Spleen (tissue), 11 donors: ENCODE measurements at regions not wholly inside any gene's neighbourhood (a gene's known extent, or its start where the extent isn't known, plus 50 kb on each side); places are given as distances from the start of the nearest gene placed in this dataset.
"Not testable (repeated sequence)": the region's sequence is repeated elsewhere in the genome, so short reads cannot be mapped to it uniquely, and the experiment has no call there.

Experiments used
- DNase-seq: peaks from one replicate; pipeline ENCODE4 v3.0.0-alpha.2; 2020
- H3K27ac ChIP-seq, 8 donors: fragments of 200-600 bp; sonication (generic) in 7 of 8; 1 replicate in 4 of 8; 2 replicates in 4 of 8; pipeline versions ENCODE4 v1.5.0 to v1.8.0; 2016 to 2021; ENCODE audit warnings: inconsistent platforms in 4 of 8, mild to moderate bottlenecking in 4 of 8, moderate library complexity in 1 of 8
- H3K27me3 ChIP-seq, 7 donors: fragments of 200-600 bp; sonication (generic) in 6 of 7; replicated peaks in 1 of 7; 1 replicate in 4 of 7; 2 replicates in 3 of 7; pipeline versions ENCODE4 v1.5.0 to v1.8.0; 2016 to 2021; ENCODE audit warnings: inconsistent platforms in 3 of 7, mild to moderate bottlenecking in 1 of 7
- H3K36me3 ChIP-seq, 6 donors: fragments of 200-600 bp; sonication (generic) in 5 of 6; 1 replicate in 4 of 6; 2 replicates in 2 of 6; pipeline versions ENCODE4 v1.5.0 to v1.8.0; 2016 to 2021; ENCODE audit warnings: inconsistent platforms in 2 of 6
- H3K4me1 ChIP-seq, 6 donors: fragments of 200-600 bp; sonication (generic) in 5 of 6; 1 replicate in 3 of 6; 2 replicates in 3 of 6; pipeline versions ENCODE4 v1.5.0 to v1.8.0; 2016 to 2021; ENCODE audit warnings: inconsistent platforms in 3 of 6
- H3K4me3 ChIP-seq, 8 donors: fragments of 200-600 bp; sonication (generic) in 7 of 8; 1 replicate in 4 of 8; 2 replicates in 4 of 8; pipeline versions ENCODE4 v1.5.0 to v1.8.0; 2016 to 2021; ENCODE audit warnings: inconsistent platforms in 4 of 8, mild to moderate bottlenecking in 4 of 8, moderate library complexity in 2 of 8
- H3K9me3 ChIP-seq, 8 donors: fragments of 200-600 bp; sonication (generic) in 7 of 8; 1 replicate in 4 of 8; 2 replicates in 4 of 8; pipeline versions ENCODE4 v1.5.0 to v1.8.0; 2016 to 2021; ENCODE audit warnings: inconsistent platforms in 4 of 8
- POLR2A ChIP-seq, 3 donors: fragments of 450-650 bp; IDR thresholded peaks; one replicate each; pipeline ENCODE4 v1.5.1; 2017; ENCODE audit warnings: antibody characterized with exemption in 3 of 3, mild to moderate bottlenecking in 1 of 3
- POLR2AphosphoS5 ChIP-seq, 3 donors: sonication (generic); formaldehyde crosslinking; IDR thresholded peaks; one replicate each; pipeline ENCODE4 v1.5.1; 2017; ENCODE audit warnings: antibody characterized with exemption in 3 of 3
- WGBS, 5 donors: extraction: QIAGEN DNeasy Blood & Tissue Kit in 3 of 5; methylation state at CpG; one replicate each; pipeline versions ENCODE4 v1.1.5 to v1.1.7; 2013 to 2018; 5-methylcytosine and 5-hydroxymethylcytosine counted together
- intact Hi-C: fragments of 100-400 bp; cut with DNase I; formaldehyde crosslinking; loops from one replicate; pipeline ENCODE4 v1.15.0; 2023; ENCODE audit warnings: low total_unique reads
- TF ChIP-seq, protein P1 (sequence below), 11 experiments: fragments of 200-600 bp in 7 of 11; fragments of 450-650 bp in 4 of 11; sonication (generic) in 4 of 11; IDR thresholded peaks in 8 of 11; conservative IDR thresholded peaks in 3 of 11; 1 replicate in 7 of 11; 2 replicates in 4 of 11; pipeline versions ENCODE4 v1.4.0 to v1.8.0; 2016 to 2021; ENCODE audit warnings: antibody characterized with exemption in 11 of 11, inconsistent platforms in 4 of 11, mild to moderate bottlenecking in 1 of 11
- donor health status: healthy with polysubstance abuse.
- donor health status: DM: no; HTN: no; CAD: no; lungs with moderate emphysema.
- donor health status: DM: no; HTN: no; CAD: no.
- donor health status: Bipolar disorder and iron deficiency.
- donor health status: healthy.
- donor health status: DM: no; HTN: no; CAD: no.
- donor health status: DM: yes; HTN: yes; CAD: no.

DNA sequence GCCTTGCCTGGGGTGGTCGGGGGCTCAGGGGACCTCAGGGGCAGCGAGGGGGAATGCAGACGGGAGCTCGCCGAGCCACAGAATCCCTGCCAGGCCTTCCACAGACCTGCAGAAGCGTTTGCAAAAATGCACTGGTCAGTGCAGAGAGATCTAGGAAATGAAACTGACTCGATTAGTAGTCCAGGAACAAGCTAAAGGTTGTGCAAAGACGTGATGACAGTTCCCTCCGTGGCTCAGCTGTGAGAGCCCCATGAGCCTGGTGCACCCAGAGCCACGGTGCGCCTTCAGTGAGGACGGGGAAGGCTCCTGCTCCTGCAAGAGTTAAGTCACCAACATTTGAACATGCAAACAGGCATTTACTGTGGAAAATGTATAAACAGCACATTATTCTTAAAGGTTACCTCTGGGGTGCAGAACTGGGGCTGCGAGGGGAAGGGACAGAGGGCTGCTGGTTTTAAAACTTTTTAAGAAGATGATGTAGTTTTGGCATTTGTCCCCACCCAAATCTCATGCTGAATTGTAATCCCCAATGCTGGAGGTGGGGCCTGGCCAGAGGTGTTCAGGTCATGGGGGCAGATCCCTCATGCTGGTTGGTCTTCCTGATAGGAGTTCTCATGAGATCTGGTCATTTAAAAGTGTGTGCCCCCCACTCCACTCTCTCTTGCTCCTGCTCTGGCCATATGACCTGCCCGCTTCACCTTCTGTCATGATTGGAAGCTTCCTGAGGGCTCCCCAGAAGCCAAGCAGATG is 147.3 kb downstream of the DLL1 start:
- 73 to 88% (median 76%) methylated on average over 14 of the region's 14 CpGs for WGBS, 5 donors
- H3K4me1 ChIP-seq, result peaks cover 10 to 23% (median 16%) of the 10 kb centered on the region in 6 donors
- no peaks in the 10 kb centered on the region for H3K36me3 ChIP-seq
- TF ChIP-seq POLR2AphosphoS5 (IDR thresholded peaks at IDR 0.05) (no peak), POLR2A (IDR thresholded peaks at IDR 0.05) (no peak)
- TF ChIP-seq, protein P1, sequence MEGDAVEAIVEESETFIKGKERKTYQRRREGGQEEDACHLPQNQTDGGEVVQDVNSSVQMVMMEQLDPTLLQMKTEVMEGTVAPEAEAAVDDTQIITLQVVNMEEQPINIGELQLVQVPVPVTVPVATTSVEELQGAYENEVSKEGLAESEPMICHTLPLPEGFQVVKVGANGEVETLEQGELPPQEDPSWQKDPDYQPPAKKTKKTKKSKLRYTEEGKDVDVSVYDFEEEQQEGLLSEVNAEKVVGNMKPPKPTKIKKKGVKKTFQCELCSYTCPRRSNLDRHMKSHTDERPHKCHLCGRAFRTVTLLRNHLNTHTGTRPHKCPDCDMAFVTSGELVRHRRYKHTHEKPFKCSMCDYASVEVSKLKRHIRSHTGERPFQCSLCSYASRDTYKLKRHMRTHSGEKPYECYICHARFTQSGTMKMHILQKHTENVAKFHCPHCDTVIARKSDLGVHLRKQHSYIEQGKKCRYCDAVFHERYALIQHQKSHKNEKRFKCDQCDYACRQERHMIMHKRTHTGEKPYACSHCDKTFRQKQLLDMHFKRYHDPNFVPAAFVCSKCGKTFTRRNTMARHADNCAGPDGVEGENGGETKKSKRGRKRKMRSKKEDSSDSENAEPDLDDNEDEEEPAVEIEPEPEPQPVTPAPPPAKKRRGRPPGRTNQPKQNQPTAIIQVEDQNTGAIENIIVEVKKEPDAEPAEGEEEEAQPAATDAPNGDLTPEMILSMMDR (IDR thresholded peaks at IDR 0.05 in 8 of 11, conservative IDR thresholded peaks at IDR 0.05 in 3 of 11), result no peak
- peak; percentile 61 for DNase-seq
- peaks cover 0 to 14% (median 0%) of the 10 kb centered on the region in 7 donors for H3K27me3 ChIP-seq
- no peak overlapping the region for H3K27ac ChIP-seq
- H3K9me3 ChIP-seq, result peaks cover 0 to 23% (median 10%) of the 10 kb centered on the region in 8 donors
- H3K4me3 ChIP-seq, result no peak overlapping the region
- intact Hi-C loops, result no loop called here

DNA sequence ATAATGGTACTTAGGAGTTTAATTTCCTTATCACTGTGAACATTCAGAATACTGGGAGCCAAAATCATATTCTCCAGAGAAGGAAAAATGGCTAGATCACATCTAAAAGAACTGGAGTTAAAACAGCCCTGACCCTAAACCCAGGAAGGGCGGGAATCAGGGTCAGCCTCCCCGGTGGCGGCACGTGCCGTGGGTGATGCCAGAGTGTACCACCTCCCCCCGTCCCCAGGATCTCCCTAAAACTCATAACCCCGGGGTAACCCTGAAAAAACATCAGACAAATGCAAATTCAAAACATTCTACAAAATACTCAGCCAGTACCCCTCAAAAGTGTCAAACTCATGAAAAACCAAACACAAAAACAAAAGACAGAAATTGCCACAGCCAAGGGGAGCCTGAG is 148.3 kb downstream of the DLL1 start:
- TF ChIP-seq, protein P1 (IDR thresholded peaks at IDR 0.05 in 8 of 11, conservative IDR thresholded peaks at IDR 0.05 in 3 of 11), result no peak
- TF ChIP-seq POLR2AphosphoS5 (IDR thresholded peaks at IDR 0.05) (no peak), POLR2A (IDR thresholded peaks at IDR 0.05) (no peak)
- peaks cover 0 to 6% (median 0%) of the 10 kb centered on the region in 7 donors for H3K27me3 ChIP-seq
- H3K36me3 ChIP-seq, result no peaks in the 10 kb centered on the region
- no peak overlapping the region for H3K4me3 ChIP-seq
- H3K4me1 ChIP-seq, result peaks cover 3 to 19% (median 9%) of the 10 kb centered on the region in 6 donors
- DNase-seq, result peak; percentile 17
- H3K9me3 ChIP-seq, result peaks cover 0 to 26% (median 10%) of the 10 kb centered on the region in 8 donors
- WGBS, 5 donors, result 64 to 83% (median 77%) methylated on average over 7 of the region's 7 CpGs
- H3K27ac ChIP-seq, result no peak overlapping the region
- intact Hi-C loops, result no loop called here

DNA sequence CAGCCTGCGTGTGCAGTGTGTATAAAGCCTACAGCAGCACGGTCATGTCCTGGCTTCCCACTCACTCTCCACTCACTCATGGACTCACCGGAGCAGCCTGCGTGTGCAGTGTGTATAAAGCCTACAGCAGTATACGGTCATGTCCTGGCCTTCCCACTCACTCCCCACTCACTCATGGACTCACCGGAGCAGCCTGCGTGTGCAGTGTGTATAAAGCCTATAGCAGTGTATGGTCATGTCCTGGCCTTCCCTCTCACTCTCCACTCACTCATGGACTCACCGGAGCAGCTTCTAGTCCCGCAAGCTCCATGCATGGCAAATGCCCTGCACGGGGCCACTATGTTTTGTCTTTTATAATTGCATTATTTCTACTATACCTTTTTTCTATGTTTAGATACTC is 149.8 kb downstream of the DLL1 start:
- H3K36me3 ChIP-seq, H3K27ac ChIP-seq, H3K4me3 ChIP-seq, intact Hi-C loops: not testable (repeated sequence)
- peaks cover 0 to 14% (median 0%) of the 10 kb centered on the region in 6 donors for H3K4me1 ChIP-seq
- peaks cover 0 to 36% (median 11%) of the 10 kb centered on the region in 8 donors for H3K9me3 ChIP-seq
- H3K27me3 ChIP-seq, result peaks cover 0 to 16% (median 0%) of the 10 kb centered on the region in 7 donors
- DNase-seq, result peak; percentile 41
- 84 to 93% (median 91%) methylated on average over 10 of the region's 10 CpGs for WGBS, 5 donors

DNA sequence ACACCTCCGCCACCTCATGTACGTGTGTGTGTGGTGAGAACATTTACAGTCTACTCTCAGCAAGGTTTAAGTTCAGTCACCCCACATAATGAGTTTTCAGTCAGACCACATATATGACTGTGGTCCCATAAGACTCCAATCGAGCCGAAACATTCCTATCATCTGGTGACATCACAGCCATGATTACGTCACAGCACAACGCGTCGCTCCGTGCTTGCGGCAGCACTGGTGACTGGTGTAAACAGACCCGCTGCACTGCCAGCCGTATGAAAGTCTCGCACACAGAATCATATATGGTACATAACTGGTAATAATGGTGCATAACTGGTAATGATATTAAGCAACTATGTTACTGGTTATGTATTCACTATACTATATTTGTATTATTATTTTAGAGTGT is 150.7 kb downstream of the DLL1 start:
- Histone ChIP-seq H3K36me3 (no peaks in the 10 kb centered on the region), H3K4me3 (no peak overlapping the region), H3K9me3 (peaks cover 0 to 33% (median 11%) of the 10 kb centered on the region in 8 donors), H3K27ac (no peak overlapping the region), H3K27me3 (peaks cover 0 to 25% (median 0%) of the 10 kb centered on the region in 7 donors), H3K4me1 (peaks cover 0 to 14% (median 2%) of the 10 kb centered on the region in 6 donors)
- no peak for TF ChIP-seq POLR2A (IDR thresholded peaks at IDR 0.05)
- no peak for TF ChIP-seq POLR2AphosphoS5 (IDR thresholded peaks at IDR 0.05)
- TF ChIP-seq, protein P1 (IDR thresholded peaks at IDR 0.05 in 8 of 11, conservative IDR thresholded peaks at IDR 0.05 in 3 of 11), result no peak
- intact Hi-C loops, result no loop called here
- peak; percentile 43 for DNase-seq
- 85 to 96% (median 93%) methylated on average over 13 of the region's 13 CpGs for whole genome bisulfite sequencing, 5 donors
